ENCODE measurements at regions not wholly inside any gene's neighbourhood (a gene's known extent, or its start where the extent isn't known, plus 50 kb on each side); places are given as distances from the start of the nearest gene placed in this dataset.
A peak's percentile ranks its signal among the peaks of the same experiment; 100 is the strongest.

DNA sequence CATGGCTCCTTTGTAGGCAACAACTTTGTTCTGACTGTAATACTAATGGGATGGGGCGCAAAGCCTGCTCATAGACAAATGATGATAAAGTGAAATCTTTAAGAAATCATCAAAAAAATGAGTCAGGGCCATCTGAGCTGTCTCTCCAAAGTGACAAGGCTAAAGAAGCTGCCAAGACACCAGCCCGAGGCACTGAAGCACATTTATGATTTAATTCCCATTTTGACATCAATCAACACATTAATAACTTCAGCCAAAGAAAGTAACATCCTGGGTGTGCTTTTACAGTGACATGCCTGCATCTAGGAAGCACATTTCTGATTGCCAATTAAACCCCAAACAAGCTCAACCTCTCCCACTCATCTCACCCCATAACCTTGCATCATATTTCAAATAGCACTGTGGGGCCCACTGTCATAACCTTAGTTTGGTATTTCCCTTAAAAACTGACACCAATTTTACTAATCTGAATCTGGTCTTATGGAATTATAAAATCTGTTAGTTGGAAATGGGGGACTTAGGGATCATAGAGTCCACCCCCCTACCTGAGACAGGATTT lies 676.6 kb downstream of the TOX3 start:
- no peak for DNase-seq (ENCODE audit: low read depth)
- TF ChIP-seq, protein P1, sequence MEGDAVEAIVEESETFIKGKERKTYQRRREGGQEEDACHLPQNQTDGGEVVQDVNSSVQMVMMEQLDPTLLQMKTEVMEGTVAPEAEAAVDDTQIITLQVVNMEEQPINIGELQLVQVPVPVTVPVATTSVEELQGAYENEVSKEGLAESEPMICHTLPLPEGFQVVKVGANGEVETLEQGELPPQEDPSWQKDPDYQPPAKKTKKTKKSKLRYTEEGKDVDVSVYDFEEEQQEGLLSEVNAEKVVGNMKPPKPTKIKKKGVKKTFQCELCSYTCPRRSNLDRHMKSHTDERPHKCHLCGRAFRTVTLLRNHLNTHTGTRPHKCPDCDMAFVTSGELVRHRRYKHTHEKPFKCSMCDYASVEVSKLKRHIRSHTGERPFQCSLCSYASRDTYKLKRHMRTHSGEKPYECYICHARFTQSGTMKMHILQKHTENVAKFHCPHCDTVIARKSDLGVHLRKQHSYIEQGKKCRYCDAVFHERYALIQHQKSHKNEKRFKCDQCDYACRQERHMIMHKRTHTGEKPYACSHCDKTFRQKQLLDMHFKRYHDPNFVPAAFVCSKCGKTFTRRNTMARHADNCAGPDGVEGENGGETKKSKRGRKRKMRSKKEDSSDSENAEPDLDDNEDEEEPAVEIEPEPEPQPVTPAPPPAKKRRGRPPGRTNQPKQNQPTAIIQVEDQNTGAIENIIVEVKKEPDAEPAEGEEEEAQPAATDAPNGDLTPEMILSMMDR (conservative IDR thresholded peaks at IDR 0.05; ENCODE audit: control insufficient read depth, insufficient read depth, low read depth, low read length): no peak
- no peak overlapping the region for H3K4me3 ChIP-seq (ENCODE audit: control insufficient read depth, low read depth, low read length)

DNA sequence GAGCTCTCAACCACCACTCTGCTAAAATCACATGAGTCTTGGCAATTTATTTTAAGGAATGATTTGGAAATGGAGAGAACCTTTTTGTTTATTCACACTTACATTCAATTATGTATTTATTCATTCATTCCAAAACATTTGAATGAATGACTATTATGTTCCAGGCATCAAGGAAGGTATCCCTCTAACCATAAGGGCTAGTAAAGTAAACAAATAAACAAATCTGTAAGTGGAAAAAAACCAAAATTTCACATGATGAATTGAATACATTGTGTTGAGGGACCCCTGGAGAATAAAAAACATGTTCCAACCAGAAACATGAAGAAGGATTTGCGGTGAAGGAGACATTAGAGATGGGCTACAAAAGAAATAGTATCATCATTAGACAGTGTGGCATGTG lies 677.8 kb downstream of the TOX3 start:
- DNase-seq (ENCODE audit: low read depth): no peak
- TF ChIP-seq, protein P1 (conservative IDR thresholded peaks at IDR 0.05; ENCODE audit: control insufficient read depth, insufficient read depth, low read depth, low read length): no peak
- H3K4me3 ChIP-seq (ENCODE audit: control insufficient read depth, low read depth, low read length): no peak overlapping the region

DNA sequence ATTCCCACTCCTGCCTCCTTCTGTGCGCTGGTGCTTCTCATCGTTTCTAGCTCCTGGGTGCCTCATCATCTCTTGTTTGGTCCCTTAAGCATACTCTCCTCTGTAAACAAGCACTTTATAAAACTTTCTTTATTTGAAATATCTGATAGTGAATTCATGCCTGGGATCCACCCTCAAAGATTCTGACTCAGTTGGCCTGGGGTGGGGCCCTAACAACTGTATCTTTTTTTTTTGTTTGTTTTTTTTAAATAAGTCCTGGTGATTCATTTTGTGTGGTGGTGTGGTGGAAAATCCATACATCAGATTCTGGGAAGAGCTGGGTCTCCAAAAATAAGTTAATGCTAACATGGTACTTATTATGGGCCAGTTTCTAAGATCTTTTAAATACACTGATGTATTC lies 678.3 kb downstream of the TOX3 start:
- DNase-seq (ENCODE audit: low read depth): no peak
- TF ChIP-seq, protein P1 (conservative IDR thresholded peaks at IDR 0.05; ENCODE audit: control insufficient read depth, insufficient read depth, low read depth, low read length): no peak
- no peak overlapping the region for H3K4me3 ChIP-seq (ENCODE audit: control insufficient read depth, low read depth, low read length)

DNA sequence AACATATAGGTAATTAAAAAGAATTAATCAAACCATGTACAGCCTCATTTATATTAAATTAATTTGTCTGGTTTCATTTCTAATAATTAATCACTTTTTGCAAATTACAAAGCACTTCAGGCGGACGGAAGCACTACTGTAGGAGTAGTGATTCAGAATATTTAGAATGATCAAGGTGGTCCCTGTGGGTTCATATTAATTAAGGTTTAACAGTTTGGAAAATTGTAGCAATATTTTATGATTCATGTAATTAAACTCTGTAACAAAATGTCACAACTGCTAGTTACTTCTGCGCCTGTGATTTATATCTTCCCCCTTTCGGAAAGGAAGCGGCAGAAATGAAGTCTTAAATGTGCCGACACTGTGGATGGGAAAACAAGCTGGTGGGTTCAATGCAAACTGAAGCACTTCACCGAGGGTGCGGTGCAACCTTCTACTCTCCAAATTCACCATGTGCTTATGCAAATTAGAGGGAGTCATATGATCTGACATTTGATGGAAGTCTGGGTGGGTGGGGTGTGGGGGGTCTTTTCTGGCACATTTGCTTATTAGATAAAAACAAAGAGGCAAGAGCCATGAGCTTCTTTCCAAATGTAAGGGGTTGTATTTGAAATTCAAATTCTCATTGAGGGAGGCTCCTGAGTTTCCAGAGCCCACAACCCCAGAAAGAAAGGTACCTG lies 679.4 kb downstream of the TOX3 start:
- H3K4me3 ChIP-seq (ENCODE audit: control insufficient read depth, low read depth, low read length): no peak overlapping the region
- no peak for DNase-seq (ENCODE audit: low read depth)
- TF ChIP-seq, protein P1 (conservative IDR thresholded peaks at IDR 0.05; ENCODE audit: control insufficient read depth, insufficient read depth, low read depth, low read length): no peak

DNA sequence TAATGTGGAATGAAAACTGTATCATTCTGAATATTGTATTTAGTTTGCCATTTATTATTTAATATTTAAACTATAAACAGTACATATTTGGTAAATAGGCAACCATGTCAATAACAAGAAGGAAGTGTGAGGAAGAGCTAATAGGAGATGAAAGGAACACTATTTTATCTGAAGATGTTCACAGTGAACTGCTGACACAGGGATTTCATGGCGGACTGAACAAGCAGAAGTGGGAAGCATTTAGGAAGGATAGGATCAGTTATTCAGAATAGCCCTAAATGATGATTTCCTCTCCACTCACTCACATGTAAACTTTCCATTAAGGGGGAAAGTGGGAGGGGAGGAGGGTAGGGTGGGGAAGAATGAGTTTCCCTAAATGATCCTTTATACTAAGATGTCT lies 682.4 kb downstream of the TOX3 start:
- TF ChIP-seq, protein P1 (conservative IDR thresholded peaks at IDR 0.05; ENCODE audit: control insufficient read depth, insufficient read depth, low read depth, low read length): no peak
- no peak overlapping the region for H3K4me3 ChIP-seq (ENCODE audit: control insufficient read depth, low read depth, low read length)
- DNase-seq (ENCODE audit: low read depth): no peak

DNA sequence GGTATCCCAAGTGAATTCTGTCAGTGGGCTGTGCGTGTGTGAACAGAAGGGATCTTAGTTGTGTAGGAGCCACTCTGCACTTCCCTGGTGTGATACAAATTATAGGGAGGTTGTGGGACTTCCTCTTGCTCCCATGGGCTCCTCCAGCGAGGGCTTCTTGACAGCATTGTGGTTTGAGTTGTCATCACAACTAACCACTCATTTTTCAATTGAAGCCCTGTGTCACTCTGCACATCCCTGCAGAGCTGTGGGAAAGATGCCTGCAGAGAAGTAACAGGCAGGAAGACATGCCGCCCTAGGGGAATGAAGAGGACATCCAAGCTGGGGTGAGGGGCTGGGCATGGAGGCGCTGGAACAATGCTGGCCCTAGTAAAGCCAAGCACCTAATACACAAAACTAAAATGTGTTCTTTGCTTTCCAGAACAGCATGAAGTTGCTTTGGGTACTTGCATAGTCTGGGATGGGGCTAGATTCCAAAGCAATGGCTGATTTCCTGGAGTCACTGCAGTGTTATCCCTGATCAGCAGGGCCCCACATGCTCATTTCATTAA lies 692.5 kb downstream of the TOX3 start:
- TF ChIP-seq, protein P1 (conservative IDR thresholded peaks at IDR 0.05; ENCODE audit: control insufficient read depth, insufficient read depth, low read depth, low read length): no peak
- peak; percentile 15 for DNase-seq (ENCODE audit: low read depth)
- no peak overlapping the region for H3K4me3 ChIP-seq (ENCODE audit: control insufficient read depth, low read depth, low read length)
